HG02970 (cell line): ENCODE measurements at regions not wholly inside any gene's neighbourhood (a gene's known extent, or its start where the extent isn't known, plus 50 kb on each side); places are given as distances from the start of the nearest gene placed in this dataset.
"Not testable (repeated sequence)": the region's sequence is repeated elsewhere in the genome, so short reads cannot be mapped to it uniquely, and the experiment has no call there.

ENCODE experiments used
- ATAC-seq: cut with Tn5 transposase; IDR thresholded peaks from one replicate; pipeline ENCODE4 v1.9.1; 2021; ENCODE audit warnings: mild to moderate bottlenecking, moderate library complexity, moderate number of reproducible peaks; ENCODE audit not compliant: unreplicated experiment, low FRiP score

DNA sequence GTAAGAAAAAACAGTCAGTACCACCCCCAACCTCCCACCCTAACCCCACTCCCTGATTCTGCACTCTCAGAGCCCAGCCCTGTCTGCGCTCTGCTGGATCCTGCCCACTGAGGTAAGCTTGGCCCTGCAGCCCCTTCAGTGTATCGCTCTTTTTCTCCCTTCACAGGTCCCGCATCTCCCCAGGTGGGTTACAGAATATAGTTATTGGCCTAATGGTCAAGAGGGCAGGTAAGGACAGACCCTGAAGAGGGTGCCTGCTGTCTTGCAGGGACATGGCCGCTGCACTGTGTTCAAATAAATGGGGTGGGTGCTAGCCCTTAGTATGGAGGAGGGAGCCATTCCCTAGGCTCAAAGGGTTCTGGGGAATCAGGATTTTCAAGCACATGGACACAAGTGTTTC lies 135.7 kb downstream of the ADSS2 start:
- ATAC-seq, result no peak

- ATAC-seq, result no peak
These were observed 135.3 kb downstream of the ADSS2 start for GRCh38 chr1:244316407-244316806.

DNA sequence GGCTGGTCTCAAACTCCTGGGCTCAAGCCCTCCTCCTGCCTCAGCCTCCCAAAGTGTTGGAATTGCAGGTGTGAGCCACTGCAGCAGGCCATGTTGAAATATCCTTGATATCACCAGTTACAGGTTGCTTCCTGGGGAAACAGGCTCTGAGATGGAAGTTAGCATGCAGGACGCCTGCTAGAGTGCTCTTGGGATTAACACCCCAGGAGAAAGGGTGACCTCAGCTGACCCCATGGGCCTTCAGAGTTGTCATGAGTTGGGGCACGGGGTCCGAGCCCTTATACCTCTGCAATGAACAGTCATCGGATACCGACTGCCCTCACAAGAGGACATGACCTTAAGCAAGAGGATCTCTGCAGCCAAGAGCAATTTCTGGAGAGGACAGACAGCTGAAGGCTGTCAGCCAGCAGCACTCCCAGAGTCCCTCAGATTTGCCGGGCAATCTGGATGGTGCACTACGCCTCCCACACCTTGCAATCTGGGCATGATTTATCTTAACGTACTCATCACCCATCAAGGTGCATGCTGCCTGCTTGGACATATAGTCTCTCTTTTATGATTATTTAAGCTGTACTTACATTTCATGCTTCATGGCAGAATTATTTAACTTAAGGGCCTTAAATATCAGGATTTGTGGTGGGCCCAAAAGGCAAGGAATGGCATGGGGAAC lies 134.6 kb downstream of the ADSS2 start:
- no peak for ATAC-seq

- ATAC-seq, result no peak
These were observed 133.6 kb downstream of the ADSS2 start for GRCh38 chr1:244318078-244318477.

DNA sequence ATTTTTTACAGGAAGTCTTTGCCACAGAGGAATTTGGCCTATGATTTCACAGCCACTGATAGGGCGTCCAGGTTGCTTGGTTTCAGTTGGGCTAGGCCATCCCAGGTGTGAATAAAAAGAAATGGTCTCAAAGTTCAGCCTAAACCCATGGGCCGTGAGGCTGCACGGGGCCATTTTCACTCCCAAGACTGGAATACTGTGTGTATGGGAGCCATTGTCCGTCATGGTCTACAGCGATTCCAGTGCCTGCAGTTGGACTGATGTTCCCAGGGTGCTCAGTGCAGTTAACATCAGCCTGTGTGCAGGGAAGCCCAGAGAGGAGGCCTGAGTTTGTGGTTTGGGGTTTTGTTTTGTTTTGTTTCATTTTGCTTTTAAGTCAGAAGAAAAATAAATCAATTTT lies 133.2 kb downstream of the ADSS2 start:
- ATAC-seq, result no peak

- peak; percentile 68 for ATAC-seq
These were observed 132.2 kb downstream of the ADSS2 start for GRCh38 chr1:244319283-244320132.

DNA sequence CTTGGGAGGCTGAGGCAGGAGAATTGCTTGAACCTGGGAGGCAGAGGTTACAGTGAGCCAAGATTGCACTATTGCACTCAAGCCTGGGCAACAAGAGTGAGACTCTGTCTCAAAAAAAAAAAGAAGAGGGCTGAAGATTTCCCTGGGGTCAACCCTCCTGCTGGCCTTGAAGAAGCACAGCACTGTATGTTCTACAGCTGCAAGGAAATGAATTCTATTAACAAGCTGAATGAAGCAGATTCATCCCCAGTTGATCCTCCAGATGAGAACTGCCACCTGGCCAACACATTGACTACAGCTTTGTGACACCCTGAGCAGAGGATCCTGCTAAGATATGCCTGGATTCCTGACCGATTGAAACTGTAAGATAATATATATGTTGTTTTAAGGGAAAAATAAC lies 129.5 kb downstream of the ADSS2 start:
- no peak for ATAC-seq

DNA sequence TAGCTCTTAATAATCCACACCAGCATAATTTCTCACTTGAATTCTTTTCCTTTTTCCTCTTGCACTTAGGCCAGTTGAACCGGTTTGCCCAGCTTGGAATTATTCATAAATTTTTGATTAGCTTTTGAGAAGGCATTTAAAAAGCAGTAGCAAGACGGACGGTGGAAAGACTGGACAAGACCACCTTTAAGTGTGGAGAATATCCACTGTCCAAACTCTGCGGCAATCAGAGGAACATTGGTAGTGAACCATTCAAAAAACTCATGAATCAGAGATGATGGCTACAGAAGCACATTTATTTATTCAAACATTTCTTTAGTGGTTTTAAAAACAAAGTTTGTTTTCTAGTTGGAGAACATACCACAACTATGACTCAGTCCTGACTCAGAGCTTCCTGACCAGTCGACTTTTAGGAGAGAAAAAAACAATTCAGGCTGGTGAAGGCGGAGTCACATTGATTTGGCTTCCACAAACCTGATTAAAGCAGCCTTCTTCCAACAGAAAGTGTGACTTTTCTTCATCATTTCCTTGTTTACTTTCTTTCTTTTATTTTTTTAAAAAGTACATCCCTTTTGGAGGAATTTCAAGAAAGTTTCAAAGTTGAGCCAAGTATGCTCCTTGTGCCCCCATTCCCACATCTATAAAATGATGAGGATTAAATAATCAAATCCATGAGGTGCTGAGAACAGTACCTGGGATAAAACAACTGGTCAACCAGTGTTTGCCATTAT lies 128.8 kb downstream of the ADSS2 start:
- ATAC-seq, result no peak

DNA sequence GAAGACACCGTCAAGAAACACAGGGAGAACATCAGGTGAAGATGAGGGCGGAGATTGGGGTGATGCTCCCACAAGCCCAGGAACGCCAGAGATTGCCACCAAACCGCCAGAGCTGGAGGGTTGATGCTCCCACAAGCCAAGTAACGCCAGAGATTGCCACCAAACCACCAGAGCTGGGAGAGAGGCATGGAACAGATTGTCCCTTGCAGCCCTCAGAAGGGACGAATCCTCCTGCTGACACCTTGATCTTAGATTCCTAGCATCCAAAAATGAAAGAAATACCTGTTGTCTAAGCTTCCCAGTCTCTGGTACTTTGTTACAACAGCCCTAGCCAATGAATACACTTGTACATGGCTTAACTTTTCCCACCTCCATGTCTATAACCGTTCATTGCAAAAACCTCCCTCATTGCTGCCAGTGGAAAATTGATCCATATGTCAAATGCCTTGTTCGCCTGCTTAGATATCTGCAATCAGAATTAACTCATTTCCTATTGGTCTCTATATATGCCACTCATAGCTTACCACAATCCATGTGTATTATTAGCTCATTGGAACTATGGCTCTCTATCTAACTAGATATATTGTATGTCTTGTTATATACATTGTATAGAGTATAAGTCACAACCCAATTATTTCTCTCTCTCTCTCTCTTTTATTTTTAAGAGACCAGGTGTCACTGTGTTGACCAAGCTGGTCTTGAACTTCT lies 127.4 kb downstream of the ADSS2 start:
- no peak for ATAC-seq

- ATAC-seq, result peak; percentile 59
These were observed 126.5 kb downstream of the ADSS2 start for GRCh38 chr1:244325056-244325758.

- no peak for ATAC-seq
These were observed 125.0 kb downstream of the ADSS2 start for GRCh38 chr1:244326757-244327156.

- ATAC-seq, result no peak
These were observed 124.2 kb downstream of the ADSS2 start for GRCh38 chr1:244327533-244327932.

GRCh38 chr1:244328476-244328875 lies 123.2 kb downstream of the ADSS2 start:
- ATAC-seq, result no peak

DNA sequence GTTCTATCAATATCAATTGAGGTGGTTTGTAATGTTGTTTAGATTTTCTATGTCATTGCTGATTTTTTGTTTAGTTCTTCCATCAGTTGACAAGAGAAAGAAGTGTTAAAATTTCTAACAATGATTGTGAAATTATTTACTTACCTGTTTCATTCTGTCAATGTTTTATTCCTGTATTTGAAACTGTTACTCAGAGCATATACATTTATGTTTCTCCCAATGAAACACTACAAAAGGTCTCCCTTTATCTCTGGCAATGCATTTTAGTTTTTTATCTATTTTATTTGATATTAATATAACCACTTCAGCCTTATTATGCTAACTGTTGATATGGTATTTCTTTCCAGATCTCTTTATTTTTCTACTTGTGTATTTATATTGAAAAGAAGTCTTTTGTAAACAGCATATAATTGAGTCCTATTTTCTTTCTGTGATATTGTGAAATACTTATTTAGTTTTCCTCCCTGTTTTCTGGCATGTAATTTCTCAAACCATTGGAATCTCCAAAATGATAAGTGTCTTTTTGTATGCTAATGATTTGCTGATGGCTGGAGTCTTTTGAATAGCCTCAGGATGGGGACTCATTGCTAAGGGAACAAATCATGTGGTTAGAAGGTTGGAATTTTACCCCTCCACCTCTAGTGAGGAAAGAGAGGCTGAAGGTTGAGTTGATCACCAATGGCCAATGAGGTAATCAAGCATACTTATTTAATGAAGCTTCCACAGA lies 122.0 kb downstream of the ADSS2 start:
- ATAC-seq, result no peak

GRCh38 chr1:244330318-244330625 lies 121.4 kb downstream of the ADSS2 start:
- ATAC-seq, result no peak

- not testable (repeated sequence) for ATAC-seq
These were observed 118.9 kb downstream of the ADSS2 start for GRCh38 chr1:244332761-244333160.

DNA sequence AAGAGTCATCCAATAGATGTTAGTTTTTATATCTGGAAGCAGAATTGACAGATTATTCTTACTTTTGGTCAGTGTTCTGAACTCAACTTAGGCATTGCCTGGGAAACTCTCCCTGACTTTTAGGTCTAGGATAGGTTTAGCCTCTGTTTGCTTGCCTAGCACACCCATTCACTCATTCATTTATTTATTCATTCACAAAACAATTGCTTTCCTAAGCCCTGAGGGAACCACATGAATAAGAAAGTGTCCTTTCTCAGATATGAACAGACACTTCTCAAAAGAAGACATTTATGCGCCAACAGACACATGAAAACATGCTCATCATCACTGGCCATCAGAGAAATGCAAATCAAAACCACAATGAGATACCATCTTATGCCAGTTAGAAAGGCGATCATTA lies 117.4 kb downstream of the ADSS2 start:
- ATAC-seq, result not testable (repeated sequence)

- ATAC-seq, result not testable (repeated sequence)
These were observed 116.9 kb downstream of the ADSS2 start for GRCh38 chr1:244334842-244335241.

GRCh38 chr1:244335456-244335855 lies 116.3 kb downstream of the ADSS2 start:
- no peak for ATAC-seq
